ENCODE measurements at regions not wholly inside any gene's neighbourhood (a gene's known extent, or its start where the extent isn't known, plus 50 kb on each side); places are given as distances from the start of the nearest gene placed in this dataset.

- TF ChIP-seq MAX (IDR thresholded peaks at IDR 0.05) (no peak), FOXM1 (IDR thresholded peaks at IDR 0.05; ENCODE audit: borderline replicate concordance, low read depth) (no peak)
Observed at GRCh38 chr15:56804279-56804678, 71.0 kb upstream of the ZNF280D start.
